ENCODE measurements at regions not wholly inside any gene's neighbourhood (a gene's known extent, or its start where the extent isn't known, plus 50 kb on each side); places are given as distances from the start of the nearest gene placed in this dataset.

DNA sequence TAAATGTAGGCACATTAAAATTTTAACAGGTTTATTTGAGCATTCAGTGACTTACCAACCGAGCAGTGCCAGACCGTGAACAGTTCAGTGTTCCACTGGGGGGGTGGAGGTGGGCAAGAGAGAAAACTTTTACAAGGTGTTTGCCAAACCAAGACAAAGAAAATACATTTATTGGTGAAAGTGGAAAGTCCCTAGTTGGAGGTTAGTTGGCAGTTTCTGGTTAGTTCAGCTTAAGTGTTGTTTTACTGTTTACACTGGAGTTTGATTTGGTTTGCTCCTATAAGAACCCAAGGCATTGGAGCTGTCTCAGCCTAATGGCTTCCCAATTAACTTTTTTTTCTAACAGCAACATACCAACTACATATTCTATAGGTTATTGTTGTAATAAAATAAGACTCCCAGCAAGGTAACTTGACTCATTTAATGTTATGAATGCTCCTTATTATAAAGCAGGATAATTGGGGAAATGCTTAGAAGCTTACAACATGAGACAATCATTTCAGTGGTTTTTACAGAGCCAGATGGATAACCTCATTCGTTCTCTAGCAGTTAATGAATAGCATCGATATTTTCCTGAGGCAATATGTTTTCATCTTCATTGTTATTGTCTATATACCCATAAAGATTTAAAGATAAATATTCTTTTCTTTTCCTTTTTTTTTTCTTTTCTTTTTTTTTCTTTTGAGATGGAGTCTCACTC is 115.8 kb downstream of the ETNK1 start:
- TF ChIP-seq PAX5 (IDR thresholded peaks at IDR 0.05; ENCODE audit: insufficient read depth, low read length, severe bottlenecking): no peak
- FAIRE-seq (no peak), DNase-seq (ENCODE audit: insufficient read length, low spot score) (no peak)

- FAIRE-seq: no peak
- TF ChIP-seq POU2F2 (IDR thresholded peaks at IDR 0.05; ENCODE audit: low read depth, low read length): no peak
- TF ChIP-seq TAF1 (IDR thresholded peaks at IDR 0.05; ENCODE audit: low read depth, low read length): no peak
- TF ChIP-seq POLR2AphosphoS5 (IDR thresholded peaks at IDR 0.05; ENCODE audit: low read depth, low read length): no peak
- TF ChIP-seq POLR2A (IDR thresholded peaks at IDR 0.05; ENCODE audit: low read depth, low read length): no peak
- TF ChIP-seq SPI1 (IDR thresholded peaks at IDR 0.05; ENCODE audit: low read depth, low read length): no peak
- TF ChIP-seq PAX5 (IDR thresholded peaks at IDR 0.05; ENCODE audit: insufficient read depth, low read length, severe bottlenecking): no peak
- no peak for DNase-seq (ENCODE audit: insufficient read length, low spot score)
Observed at GRCh38 chr12:22743700-22744099, 118.7 kb downstream of the ETNK1 start.

GRCh38 chr12:22744197-22744596 is 119.2 kb downstream of the ETNK1 start:
- TF ChIP-seq POLR2AphosphoS5 (IDR thresholded peaks at IDR 0.05; ENCODE audit: low read depth, low read length) (no peak), SPI1 (IDR thresholded peaks at IDR 0.05; ENCODE audit: low read depth, low read length) (no peak), PAX5 (IDR thresholded peaks at IDR 0.05; ENCODE audit: insufficient read depth, low read length, severe bottlenecking) (no peak), POU2F2 (IDR thresholded peaks at IDR 0.05; ENCODE audit: low read depth, low read length) (no peak)
- no peak for FAIRE-seq
- DNase-seq (ENCODE audit: insufficient read length, low spot score): no peak

- DNase-seq (ENCODE audit: insufficient read length, low spot score) (no peak), FAIRE-seq (no peak)
- TF ChIP-seq TAF1 (IDR thresholded peaks at IDR 0.05; ENCODE audit: low read depth, low read length) (no peak), SPI1 (IDR thresholded peaks at IDR 0.05; ENCODE audit: low read depth, low read length) (no peak), PAX5 (IDR thresholded peaks at IDR 0.05; ENCODE audit: insufficient read depth, low read length, severe bottlenecking) (no peak), POU2F2 (IDR thresholded peaks at IDR 0.05; ENCODE audit: low read depth, low read length) (no peak), POLR2A (IDR thresholded peaks at IDR 0.05; ENCODE audit: low read depth, low read length) (no peak), POLR2AphosphoS5 (IDR thresholded peaks at IDR 0.05; ENCODE audit: low read depth, low read length) (no peak)
Observed at GRCh38 chr12:22746720-22747119, 121.7 kb downstream of the ETNK1 start.

- TF ChIP-seq POLR2AphosphoS5 (IDR thresholded peaks at IDR 0.05; ENCODE audit: low read depth, low read length) (no peak), POU2F2 (IDR thresholded peaks at IDR 0.05; ENCODE audit: low read depth, low read length) (no peak), PAX5 (IDR thresholded peaks at IDR 0.05; ENCODE audit: insufficient read depth, low read length, severe bottlenecking) (no peak)
- no peak for FAIRE-seq
- no peak for DNase-seq (ENCODE audit: insufficient read length, low spot score)
Observed at GRCh38 chr12:22755629-22756028, 130.7 kb downstream of the ETNK1 start.

- no peak for TF ChIP-seq POU2F2 (IDR thresholded peaks at IDR 0.05; ENCODE audit: low read depth, low read length)
- no peak for TF ChIP-seq POLR2AphosphoS5 (IDR thresholded peaks at IDR 0.05; ENCODE audit: low read depth, low read length)
- TF ChIP-seq POLR2A (IDR thresholded peaks at IDR 0.05; ENCODE audit: low read depth, low read length): no peak
- TF ChIP-seq TAF1 (IDR thresholded peaks at IDR 0.05; ENCODE audit: low read depth, low read length): no peak
- no peak for TF ChIP-seq PAX5 (IDR thresholded peaks at IDR 0.05; ENCODE audit: insufficient read depth, low read length, severe bottlenecking)
- no peak for TF ChIP-seq SPI1 (IDR thresholded peaks at IDR 0.05; ENCODE audit: low read depth, low read length)
- FAIRE-seq (no peak), DNase-seq (ENCODE audit: insufficient read length, low spot score) (no peak)
Observed at GRCh38 chr12:22759769-22760674, 135.1 kb downstream of the ETNK1 start.

DNA sequence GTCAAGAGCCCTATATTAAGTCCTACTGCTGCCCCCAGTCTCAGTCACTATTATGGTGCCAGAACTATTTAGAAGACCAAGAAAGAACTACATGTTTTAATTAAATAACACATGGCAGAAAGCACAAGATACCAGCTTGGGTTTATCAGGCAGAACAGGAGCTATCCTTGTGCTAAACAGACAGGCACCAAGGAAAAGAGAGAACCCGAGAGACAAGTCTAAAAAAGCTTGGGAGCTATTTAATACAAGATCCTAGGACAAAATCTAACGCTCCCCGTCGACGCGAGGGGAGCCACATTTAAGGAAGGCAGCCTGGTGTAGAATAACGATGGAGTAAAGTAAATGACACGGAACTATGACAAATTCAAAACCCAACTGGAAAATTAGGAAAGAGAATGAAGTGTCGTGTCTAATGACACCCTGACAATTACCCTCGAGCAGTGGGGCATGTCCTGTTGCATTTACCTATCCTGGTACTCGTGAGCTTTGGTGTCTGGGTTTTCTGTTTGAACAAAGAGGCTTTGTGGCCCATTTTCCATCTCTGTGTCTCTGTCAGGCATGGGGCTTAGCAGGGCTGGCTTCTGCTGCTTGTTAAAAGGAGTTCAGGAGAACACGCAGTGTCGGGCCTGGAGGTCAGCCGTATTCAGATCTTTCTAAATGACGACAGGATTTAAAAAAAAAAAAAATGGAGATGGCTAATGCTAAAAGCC is 140.6 kb downstream of the ETNK1 start:
- no peak for TF ChIP-seq TAF1 (IDR thresholded peaks at IDR 0.05; ENCODE audit: low read depth, low read length)
- no peak for TF ChIP-seq PAX5 (IDR thresholded peaks at IDR 0.05; ENCODE audit: insufficient read depth, low read length, severe bottlenecking)
- TF ChIP-seq POLR2A (IDR thresholded peaks at IDR 0.05; ENCODE audit: low read depth, low read length): no peak
- no peak for TF ChIP-seq SPI1 (IDR thresholded peaks at IDR 0.05; ENCODE audit: low read depth, low read length)
- TF ChIP-seq POU2F2 (IDR thresholded peaks at IDR 0.05; ENCODE audit: low read depth, low read length): no peak
- TF ChIP-seq POLR2AphosphoS5 (IDR thresholded peaks at IDR 0.05; ENCODE audit: low read depth, low read length): no peak
- FAIRE-seq (no peak), DNase-seq (ENCODE audit: insufficient read length, low spot score) (no peak)

DNA sequence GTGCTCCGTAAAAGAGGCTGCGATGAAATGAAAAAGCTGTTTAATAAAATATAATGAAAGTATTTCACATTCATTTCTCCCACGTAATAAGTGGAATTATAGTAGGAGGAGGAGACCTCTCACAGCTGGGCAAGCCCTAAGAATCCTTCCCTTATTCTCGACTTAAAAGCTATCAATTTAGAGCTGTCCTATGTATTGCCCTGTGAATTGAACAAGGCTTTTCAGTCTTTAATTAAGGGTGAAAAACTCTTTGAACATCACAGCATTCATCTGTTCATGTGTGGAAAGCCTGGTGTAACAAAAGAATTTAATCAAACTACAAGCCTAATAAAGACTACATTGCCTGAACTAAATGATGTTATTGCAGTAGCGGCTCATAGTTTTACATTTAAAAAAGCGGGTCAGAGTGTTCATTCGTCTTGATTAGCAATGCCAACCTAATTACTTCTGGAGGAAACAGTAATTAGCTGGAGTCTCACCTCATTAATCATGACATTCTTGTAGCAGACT is 142.0 kb downstream of the ETNK1 start:
- FAIRE-seq: no peak
- TF ChIP-seq POLR2A (IDR thresholded peaks at IDR 0.05; ENCODE audit: low read depth, low read length): no peak
- TF ChIP-seq SPI1 (IDR thresholded peaks at IDR 0.05; ENCODE audit: low read depth, low read length): no peak
- TF ChIP-seq PAX5 (IDR thresholded peaks at IDR 0.05; ENCODE audit: insufficient read depth, low read length, severe bottlenecking): no peak
- TF ChIP-seq POU2F2 (IDR thresholded peaks at IDR 0.05; ENCODE audit: low read depth, low read length): no peak
- no peak for TF ChIP-seq TAF1 (IDR thresholded peaks at IDR 0.05; ENCODE audit: low read depth, low read length)
- no peak for TF ChIP-seq POLR2AphosphoS5 (IDR thresholded peaks at IDR 0.05; ENCODE audit: low read depth, low read length)
- no peak for DNase-seq (ENCODE audit: insufficient read length, low spot score)

GRCh38 chr12:22781339-22781738 is 156.4 kb downstream of the ETNK1 start:
- DNase-seq (ENCODE audit: insufficient read length, low spot score): no peak
- TF ChIP-seq POLR2AphosphoS5 (IDR thresholded peaks at IDR 0.05; ENCODE audit: low read depth, low read length): no peak
- no peak for TF ChIP-seq PAX5 (IDR thresholded peaks at IDR 0.05; ENCODE audit: insufficient read depth, low read length, severe bottlenecking)
- no peak for TF ChIP-seq SPI1 (IDR thresholded peaks at IDR 0.05; ENCODE audit: low read depth, low read length)
- no peak for TF ChIP-seq POU2F2 (IDR thresholded peaks at IDR 0.05; ENCODE audit: low read depth, low read length)
- no peak for TF ChIP-seq POLR2A (IDR thresholded peaks at IDR 0.05; ENCODE audit: low read depth, low read length)
- no peak for TF ChIP-seq TAF1 (IDR thresholded peaks at IDR 0.05; ENCODE audit: low read depth, low read length)
- FAIRE-seq: no peak
